ENCODE measurements at regions not wholly inside any gene's neighbourhood (a gene's known extent, or its start where the extent isn't known, plus 50 kb on each side); places are given as distances from the start of the nearest gene placed in this dataset.

DNA sequence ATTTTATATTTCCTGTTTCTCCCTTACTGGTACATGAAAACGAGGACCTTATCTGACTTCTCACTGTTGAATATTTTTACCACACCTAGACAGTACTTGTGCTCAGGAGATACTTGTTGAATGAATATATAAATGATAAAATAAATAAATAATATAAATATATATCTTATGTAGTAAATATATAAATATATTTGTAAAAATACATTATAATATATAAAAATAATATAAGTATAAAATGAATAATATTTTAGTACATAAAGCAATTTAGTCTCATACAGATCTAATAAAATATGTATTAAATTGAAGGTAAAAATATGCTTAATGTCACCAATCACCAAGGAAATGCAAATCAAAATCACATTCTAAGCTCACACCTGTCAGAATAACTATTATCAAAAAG, 360.6 kb downstream of the EFNA5 start:
- no peak for DNase-seq
- H3K79me1 ChIP-seq (ENCODE audit: insufficient read depth, low read depth, low read length, poor library complexity, severe bottlenecking): no peaks in the 10 kb centered on the region
- H3K23ac ChIP-seq (ENCODE audit: insufficient read length, low read depth, low read length): no peak overlapping the region
- no peaks in the 10 kb centered on the region for H3K27me3 ChIP-seq (ENCODE audit: insufficient read depth, low read length)
- Mint-ChIP-seq H3K4me3 (no peak overlapping the region), H3K27ac (no peak overlapping the region), H3K36me3 (ENCODE audit: insufficient read depth in 1 of 3, low read depth in 3 of 3) (no peaks in the 10 kb centered on the region), H3K9me3 (no peaks in the 10 kb centered on the region), H3K4me1 (peaks cover 3 to 6% of the 10 kb centered on the region in 2 experiments), H3K27me3 (ENCODE audit: low read depth) (no peaks in the 10 kb centered on the region)
- H3K4me1 ChIP-seq (ENCODE audit: insufficient read depth, low read length): no peaks in the 10 kb centered on the region
- H3K9ac ChIP-seq (ENCODE audit: extremely low read depth, insufficient read length, low read length): no peak overlapping the region
- H2BK12ac ChIP-seq (ENCODE audit: insufficient read length, low read depth, low read length): no peak overlapping the region
- no peak overlapping the region for H3K14ac ChIP-seq (ENCODE audit: insufficient read depth, low read length)
- TF ChIP-seq, protein P1, sequence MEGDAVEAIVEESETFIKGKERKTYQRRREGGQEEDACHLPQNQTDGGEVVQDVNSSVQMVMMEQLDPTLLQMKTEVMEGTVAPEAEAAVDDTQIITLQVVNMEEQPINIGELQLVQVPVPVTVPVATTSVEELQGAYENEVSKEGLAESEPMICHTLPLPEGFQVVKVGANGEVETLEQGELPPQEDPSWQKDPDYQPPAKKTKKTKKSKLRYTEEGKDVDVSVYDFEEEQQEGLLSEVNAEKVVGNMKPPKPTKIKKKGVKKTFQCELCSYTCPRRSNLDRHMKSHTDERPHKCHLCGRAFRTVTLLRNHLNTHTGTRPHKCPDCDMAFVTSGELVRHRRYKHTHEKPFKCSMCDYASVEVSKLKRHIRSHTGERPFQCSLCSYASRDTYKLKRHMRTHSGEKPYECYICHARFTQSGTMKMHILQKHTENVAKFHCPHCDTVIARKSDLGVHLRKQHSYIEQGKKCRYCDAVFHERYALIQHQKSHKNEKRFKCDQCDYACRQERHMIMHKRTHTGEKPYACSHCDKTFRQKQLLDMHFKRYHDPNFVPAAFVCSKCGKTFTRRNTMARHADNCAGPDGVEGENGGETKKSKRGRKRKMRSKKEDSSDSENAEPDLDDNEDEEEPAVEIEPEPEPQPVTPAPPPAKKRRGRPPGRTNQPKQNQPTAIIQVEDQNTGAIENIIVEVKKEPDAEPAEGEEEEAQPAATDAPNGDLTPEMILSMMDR (conservative IDR thresholded peaks at IDR 0.05): no peak
- WGBS (ENCODE audit: extremely low coverage, insufficient read length, low lambda C conversion rate): no CpG with 5 or more reads among the region's 1 CpG
- no peak overlapping the region for H2BK20ac ChIP-seq (ENCODE audit: low read depth, low read length, poor library complexity, severe bottlenecking)
- no peak overlapping the region for H3K18ac ChIP-seq (ENCODE audit: insufficient read length, low read depth, low read length)
- H3K4ac ChIP-seq (ENCODE audit: low read depth, low read length): no peak overlapping the region
- no peaks in the 10 kb centered on the region for H3K9me3 ChIP-seq (ENCODE audit: control insufficient read depth, low read depth, low read length)
- H2BK120ac ChIP-seq (ENCODE audit: low read depth, low read length, poor library complexity, severe bottlenecking): no peak overlapping the region
- no peak overlapping the region for H3T11ph ChIP-seq (ENCODE audit: low read length)
- no peak overlapping the region for H3K27ac ChIP-seq (ENCODE audit: insufficient read length, low read depth, low read length)
- no peak overlapping the region for H4K5ac ChIP-seq (ENCODE audit: insufficient read length, low read depth, low read length)
- no peaks in the 10 kb centered on the region for H3K79me2 ChIP-seq (ENCODE audit: insufficient read depth, low read length)
- no peak overlapping the region for H2AFZ ChIP-seq (ENCODE audit: low read length)
- H3K23me2 ChIP-seq (ENCODE audit: insufficient read length, low read depth, low read length, poor library complexity, severe bottlenecking): no peaks in the 10 kb centered on the region
- no peaks in the 10 kb centered on the region for H4K20me1 ChIP-seq (ENCODE audit: control insufficient read depth, insufficient read depth, insufficient read length)
- H3K56ac ChIP-seq (ENCODE audit: insufficient read length, low read depth, low read length): no peak overlapping the region
- no peak overlapping the region for H4K8ac ChIP-seq (replicated peaks; ENCODE audit: insufficient read length, low read depth, low read length)
- no peak overlapping the region for H2BK15ac ChIP-seq (ENCODE audit: low read depth, low read length)
- H3K4me2 ChIP-seq (ENCODE audit: insufficient read depth, insufficient read length, low read length): no peak overlapping the region
- no peak overlapping the region for H2BK5ac ChIP-seq (ENCODE audit: insufficient read length, low read length)
- H2AK5ac ChIP-seq (ENCODE audit: insufficient read length, low read length): no peak overlapping the region
- no peak overlapping the region for H4K91ac ChIP-seq (ENCODE audit: insufficient read length, low read depth, low read length)
